HG03342 (cell line): ENCODE measurements at regions not wholly inside any gene's neighbourhood (a gene's known extent, or its start where the extent isn't known, plus 50 kb on each side); places are given as distances from the start of the nearest gene placed in this dataset.

Experiments used
- ATAC-seq: cut with Tn5 transposase; IDR thresholded peaks from one replicate; pipeline ENCODE4 v1.9.1; 2021; ENCODE audit warnings: mild to moderate bottlenecking, moderate library complexity; ENCODE audit not compliant: unreplicated experiment

DNA sequence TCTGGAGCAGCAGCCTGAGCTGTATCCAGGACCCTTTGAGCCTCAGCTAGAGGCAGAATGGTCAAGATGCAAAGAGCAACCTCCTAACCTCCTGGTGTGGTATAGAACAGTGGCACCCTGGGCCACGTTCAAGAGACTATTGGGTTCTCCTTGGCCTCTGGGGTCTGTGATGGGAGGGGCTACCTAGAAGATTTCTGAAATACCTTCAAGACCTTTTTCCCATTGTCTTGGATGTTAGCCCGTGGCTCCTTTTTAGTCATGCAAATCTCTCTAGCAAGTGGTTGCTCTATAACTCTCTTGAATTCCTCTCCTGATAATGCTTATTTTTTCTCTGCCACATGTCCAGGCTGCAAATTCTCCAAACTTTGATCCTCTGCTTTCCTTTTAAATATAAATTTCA, 106.3 kb upstream of the SULT1C3 start:
- ATAC-seq, result no peak

DNA sequence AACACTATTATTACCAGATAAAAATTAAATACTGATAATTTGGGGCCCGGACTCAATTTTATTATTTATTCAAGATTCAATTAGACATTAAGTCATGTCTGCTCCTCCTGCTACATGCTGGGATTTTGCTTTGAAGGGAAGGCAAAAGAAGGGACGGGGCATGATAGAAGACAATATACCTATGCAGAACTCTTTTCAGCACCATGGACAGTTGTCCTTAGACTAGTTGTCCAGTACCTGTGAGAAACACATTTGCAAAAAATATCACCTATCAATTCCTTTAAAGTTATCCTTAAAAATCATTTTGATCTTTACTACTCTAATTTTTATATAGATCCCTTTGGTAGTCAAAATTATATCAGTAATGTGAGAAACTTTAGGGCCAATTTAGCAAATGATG, 100.2 kb upstream of the SULT1C3 start:
- ATAC-seq, result no peak

DNA sequence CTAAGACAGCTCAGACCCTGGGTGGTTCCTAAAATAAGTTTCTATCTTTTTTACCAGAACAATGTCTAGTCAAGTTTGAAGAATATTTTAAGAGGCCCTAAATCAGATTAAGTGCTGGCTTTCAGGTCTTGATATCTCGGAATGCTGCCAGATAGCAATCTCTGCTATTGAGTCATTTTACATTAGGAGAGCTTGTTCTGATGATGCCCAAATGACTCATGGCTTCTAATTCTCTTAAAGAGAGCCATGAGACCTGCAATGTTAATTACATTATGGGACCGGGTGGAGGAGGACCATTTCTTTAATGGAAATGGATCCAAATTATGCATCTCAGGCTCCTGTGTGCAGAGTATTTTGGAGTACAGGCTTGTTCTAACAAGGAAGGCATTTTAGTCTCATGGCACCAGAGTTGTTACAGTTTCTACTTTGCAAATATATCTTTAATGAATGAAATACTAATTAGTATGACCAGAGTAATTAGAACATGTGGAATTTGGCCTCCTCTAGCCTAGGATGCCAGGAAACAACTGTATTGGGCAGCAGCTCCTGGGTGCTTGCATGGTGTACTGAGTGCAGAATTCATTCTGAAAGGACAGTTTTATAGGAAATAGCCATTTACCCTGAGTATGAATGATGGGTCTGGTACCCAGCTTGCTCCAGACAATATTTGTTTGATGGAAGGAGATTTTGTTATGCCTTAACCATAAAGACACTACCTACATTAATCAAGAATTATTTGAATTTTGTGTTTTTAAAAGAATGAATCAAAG, 94.0 kb upstream of the SULT1C3 start:
- no peak for ATAC-seq

DNA sequence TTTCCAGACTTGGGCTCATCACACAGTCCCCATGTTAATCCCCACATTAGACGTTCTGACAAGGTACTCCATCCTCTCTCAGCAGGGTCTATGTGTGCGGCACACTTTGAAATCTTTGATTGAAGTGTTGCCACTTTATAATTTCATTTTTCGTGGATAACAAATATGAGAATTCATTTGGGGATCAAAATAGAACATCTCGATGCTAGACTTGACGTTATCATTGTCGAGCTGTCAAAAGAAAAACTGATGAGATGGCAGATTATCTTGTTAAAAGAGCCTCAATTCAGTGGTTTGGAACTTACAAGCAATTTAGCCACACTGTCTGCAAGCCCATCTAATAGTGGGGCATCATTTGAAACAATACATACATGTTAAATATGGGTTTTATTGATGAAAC, 91.2 kb upstream of the SULT1C3 start:
- ATAC-seq, result no peak

DNA sequence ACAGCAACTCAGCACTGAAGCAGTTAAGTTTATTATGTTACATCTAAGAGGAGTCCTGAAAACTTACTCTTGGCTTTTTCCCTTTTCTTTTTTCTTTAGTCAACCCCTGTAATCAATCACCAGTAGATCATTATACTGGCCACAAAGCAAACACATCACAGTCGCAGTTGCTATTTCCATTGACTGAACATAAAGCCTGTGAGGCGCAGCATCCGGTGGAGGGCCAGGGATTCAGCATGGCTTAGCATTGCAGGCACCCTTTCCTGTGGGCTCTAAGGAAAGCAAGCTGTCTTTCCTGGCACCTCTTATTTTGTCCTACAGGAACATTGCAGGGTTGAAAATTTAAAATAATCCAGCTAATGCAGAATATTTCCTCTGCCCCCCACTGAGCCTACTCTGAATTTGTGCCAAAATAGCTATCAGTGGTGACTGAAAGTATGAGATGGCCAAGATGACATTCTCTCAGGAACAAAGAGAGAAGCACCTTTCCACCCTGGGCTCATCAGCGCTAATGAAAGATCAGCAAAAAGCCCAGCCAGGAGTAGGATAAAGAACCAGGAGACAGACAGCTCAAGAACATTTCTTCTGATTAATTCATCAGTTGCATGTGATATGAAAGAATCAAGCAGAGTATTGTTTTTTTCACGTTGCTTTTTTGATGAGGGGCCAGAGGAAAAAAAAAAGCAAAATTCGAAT, 85.3 kb upstream of the SULT1C3 start:
- no peak for ATAC-seq

DNA sequence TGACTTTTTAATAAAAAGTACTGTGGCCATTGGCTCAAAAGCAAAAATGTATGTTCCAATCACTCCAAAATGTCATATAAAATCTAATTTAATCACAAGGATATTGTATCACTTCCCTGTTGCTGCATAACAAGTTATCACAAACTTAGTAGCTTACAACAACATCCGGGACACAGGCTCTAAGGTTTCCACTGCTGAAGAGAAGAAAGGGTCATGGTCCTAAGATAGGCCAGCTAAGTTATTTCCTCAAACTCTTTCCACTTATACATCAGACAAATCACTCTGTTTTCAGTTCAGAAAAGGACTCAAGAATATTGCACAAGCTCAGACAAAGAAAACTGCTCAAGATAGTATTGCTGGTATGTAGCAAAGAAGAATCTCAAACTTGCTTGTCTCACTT, 78.5 kb upstream of the SULT1C3 start:
- no peak for ATAC-seq

DNA sequence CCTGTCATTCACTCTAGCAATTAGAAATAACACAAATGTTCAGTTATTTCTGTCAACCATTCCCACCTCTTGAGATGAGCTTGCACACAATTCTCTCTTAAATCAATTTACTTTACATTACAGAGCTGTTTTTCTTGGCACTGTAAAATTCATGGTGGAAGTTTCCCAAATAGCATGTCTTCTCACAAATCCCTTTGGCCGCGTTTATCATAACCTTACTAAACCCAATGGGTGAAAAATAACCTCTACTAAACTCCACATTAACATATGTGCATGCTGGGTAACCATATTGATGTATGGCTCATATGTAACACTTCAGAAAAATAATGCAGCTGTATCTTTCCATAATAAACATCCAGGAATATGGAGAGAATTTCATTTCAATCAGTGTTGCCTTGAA, 75.5 kb upstream of the SULT1C3 start:
- no peak for ATAC-seq

DNA sequence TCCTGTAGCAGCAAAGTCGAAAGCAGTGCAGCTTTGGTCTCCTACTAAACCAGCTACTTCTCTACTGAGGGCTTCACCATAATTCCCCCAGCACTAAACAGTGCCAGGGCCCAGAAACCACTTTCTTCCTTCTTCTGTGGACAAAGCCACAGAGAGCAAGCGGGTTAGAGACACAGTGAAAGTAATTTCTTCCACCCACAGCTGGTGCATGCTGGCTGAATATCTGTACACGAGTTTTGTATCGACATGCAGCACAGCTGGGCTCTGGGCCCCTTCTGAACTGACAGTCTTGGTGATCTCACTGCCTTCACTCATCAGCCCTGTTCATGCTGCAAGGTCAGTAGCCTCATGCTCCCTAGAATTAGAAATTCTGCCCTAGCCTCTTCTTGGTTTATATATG, 74.0 kb upstream of the SULT1C3 start:
- no peak for ATAC-seq

DNA sequence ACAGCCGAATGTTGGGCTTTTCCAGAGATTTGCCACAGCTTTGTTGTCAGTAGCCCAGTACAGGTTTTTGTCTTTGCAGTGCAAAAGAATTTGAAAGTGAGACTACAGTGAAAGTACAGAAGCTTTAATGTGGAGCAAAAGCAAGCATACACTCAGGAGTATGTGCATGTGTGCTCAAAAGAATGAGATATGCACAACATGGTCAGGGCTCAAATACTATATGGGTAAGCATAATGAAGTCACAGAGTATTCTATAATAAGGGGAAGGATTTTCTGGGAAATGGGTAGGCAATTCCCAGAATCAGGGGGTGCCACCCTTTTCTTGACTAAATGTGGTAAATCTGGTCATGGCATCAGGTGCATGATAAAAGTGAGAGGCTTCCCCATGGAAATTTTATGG, 72.1 kb upstream of the SULT1C3 start:
- no peak for ATAC-seq

DNA sequence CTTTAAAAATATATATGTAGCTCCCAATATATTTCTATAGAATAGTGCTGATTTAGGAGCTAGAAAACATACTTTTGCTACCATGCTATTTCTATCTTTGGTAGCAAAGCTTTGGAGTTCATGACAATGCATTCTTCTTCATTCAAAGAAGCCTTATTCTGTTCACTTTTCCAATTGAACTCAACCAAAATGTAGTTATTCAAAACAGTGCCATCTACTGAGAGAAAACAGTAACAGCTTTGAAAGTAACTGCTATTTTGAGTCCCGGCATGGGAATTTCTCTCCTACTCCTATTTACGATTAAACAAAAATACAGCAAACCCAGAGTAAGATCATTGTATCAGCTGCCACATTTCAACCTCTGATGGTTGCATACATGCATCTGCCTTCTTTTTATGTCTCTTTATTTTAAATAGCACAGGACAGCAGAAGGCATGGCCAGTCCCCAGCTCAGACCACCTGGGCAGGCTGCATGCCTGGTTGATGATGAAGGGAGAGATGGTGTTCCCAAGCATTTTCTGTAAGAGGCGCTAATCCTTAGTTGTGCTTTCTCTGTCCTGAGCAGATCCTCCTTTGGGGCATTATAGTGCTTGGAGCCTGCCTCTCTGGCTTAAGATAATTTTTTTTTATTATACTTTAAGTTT, 69.7 kb upstream of the SULT1C3 start:
- ATAC-seq, result no peak

DNA sequence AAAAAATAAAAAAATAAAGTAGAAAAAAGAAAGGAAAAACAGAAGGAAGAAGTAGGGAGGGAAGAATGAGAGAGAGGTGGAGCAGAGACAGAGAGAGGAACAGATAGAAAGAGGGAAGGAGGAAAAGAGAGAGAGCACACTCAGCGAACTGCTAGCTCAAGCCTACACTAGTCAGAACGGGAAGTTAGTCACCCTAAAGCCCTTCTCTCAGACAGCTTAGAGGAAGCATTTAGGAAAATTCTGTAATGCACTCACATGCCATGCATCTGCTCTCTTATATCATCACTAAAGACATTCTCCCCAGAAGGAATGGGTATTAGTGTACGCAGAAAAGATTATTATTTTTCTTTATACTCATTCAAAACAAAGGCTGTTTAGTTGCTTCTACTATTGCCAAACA, 68.1 kb upstream of the SULT1C3 start:
- ATAC-seq, result no peak

DNA sequence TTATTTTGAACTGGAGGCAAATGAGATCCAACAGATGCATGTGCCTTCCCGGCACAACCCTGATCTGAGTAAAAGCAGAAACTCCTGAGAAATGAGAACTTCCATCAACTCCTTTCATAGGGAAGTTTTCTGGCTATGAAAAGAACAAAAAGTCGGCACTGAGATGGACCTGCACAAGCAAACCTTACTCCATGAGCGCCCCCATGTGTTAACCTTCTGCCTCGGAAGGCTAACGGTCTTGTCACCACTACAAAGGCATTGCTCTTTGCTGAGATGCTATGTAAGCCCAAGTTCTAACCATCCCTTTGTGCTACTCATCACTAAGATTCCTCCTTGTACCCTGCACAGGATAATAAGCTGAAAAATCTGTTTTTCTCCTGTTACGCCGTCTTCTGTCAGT, 57.3 kb upstream of the SULT1C3 start:
- no peak for ATAC-seq

DNA sequence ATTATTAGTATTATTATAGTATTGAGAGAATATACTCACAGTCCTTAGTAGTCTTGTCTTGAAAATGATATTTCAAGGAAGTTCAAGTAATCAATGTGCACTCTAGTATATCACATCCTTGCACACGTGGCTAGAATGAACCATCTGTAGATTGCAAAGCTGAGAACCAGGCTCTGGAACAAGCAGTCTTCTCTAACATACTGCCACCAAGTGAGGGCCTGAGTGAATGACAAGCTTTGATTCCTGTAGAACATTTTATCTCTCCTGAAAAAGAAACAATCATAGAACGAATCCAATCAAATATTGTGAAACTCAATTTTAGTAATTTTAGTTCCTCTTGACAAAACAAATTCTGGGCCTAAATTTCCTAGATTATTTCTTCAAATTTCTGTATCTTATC, 55.3 kb upstream of the SULT1C3 start:
- peak; percentile 46 for ATAC-seq

DNA sequence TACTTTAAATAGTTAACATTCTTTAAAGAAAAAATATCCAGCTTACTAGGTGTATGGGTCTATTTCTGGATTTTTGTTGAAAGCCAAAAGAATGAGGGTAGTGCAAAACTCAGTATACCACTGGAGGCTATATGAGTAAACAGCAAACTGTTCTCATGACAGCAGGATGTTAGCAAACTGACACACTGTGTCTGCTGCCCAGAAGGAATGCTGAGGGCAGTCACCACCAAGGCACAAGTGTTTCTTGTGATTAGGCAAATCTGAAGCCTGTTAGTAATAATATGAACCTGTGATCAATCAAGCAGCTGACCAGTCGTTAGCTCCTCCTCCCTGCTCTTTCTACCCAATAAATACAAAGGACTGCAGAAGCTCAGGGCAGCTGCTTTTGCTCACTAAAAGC, 50.5 kb upstream of the SULT1C3 start:
- ATAC-seq, result no peak
